WTC11 (cell line): ENCODE measurements at regions not wholly inside any gene's neighbourhood (a gene's known extent, or its start where the extent isn't known, plus 50 kb on each side); places are given as distances from the start of the nearest gene placed in this dataset.

Experiments
- CBFB ChIP-seq: sonication (generic); formaldehyde crosslinking; IDR thresholded peaks from 2 replicates; pipeline ENCODE4 v1.8.1; 2022; ENCODE audit warnings: mild to moderate bottlenecking, low read depth, missing genetic modification reagents
- ELF4 ChIP-seq: sonication (generic); formaldehyde crosslinking; IDR thresholded peaks from 2 replicates; pipeline ENCODE4 v1.8.1; 2022; ENCODE audit warnings: low read depth, mild to moderate bottlenecking, moderate library complexity, missing genetic modification reagents
- FOXJ3 ChIP-seq: sonication (generic); formaldehyde crosslinking; IDR thresholded peaks from 2 replicates; pipeline ENCODE4 v1.9.0; 2021; ENCODE audit warnings: missing genetic modification reagents, mild to moderate bottlenecking, borderline replicate concordance
- NR3C1 ChIP-seq: sonication (generic); formaldehyde crosslinking; conservative IDR thresholded peaks from 2 replicates; pipeline ENCODE4 v1.8.1; 2023; ENCODE audit warnings: low read depth, mild to moderate bottlenecking, missing genetic modification reagents
- RELA ChIP-seq: sonication (generic); formaldehyde crosslinking; IDR thresholded peaks from 2 replicates; pipeline ENCODE4 v1.8.1; 2022; ENCODE audit warnings: missing genetic modification reagents, mild to moderate bottlenecking, borderline replicate concordance
- SP1 ChIP-seq: sonication (generic); formaldehyde crosslinking; conservative IDR thresholded peaks from 2 replicates; pipeline ENCODE4 v1.8.1; 2022; ENCODE audit warnings: missing genetic modification reagents
- TF ChIP-seq, protein P1 (sequence below): fragments of 200-600 bp; IDR thresholded peaks from 2 replicates; pipeline ENCODE4 v1.8.0; 2022; ENCODE audit warnings: antibody characterized with exemption
- TF ChIP-seq, protein P2 (sequence below): fragments of 250-450 bp; sonication (Bioruptor Pico); IDR thresholded peaks from 2 replicates; pipeline ENCODE4 v1.9.0; 2021; ENCODE audit warnings: moderate library complexity, mild to moderate bottlenecking, inconsistent platforms, borderline replicate concordance
- TF ChIP-seq, protein P3 (sequence below): sonication (generic); formaldehyde crosslinking; IDR thresholded peaks from 2 replicates; pipeline ENCODE4 v1.8.1; 2023; ENCODE audit warnings: mild to moderate bottlenecking, missing genetic modification reagents
- TF ChIP-seq, protein P4 (sequence below): sonication (generic); formaldehyde crosslinking; IDR thresholded peaks from 2 replicates; pipeline ENCODE4 v1.8.1; 2022; ENCODE audit warnings: missing genetic modification reagents, borderline replicate concordance
- TF ChIP-seq, protein P5 (sequence below): sonication (generic); formaldehyde crosslinking; IDR thresholded peaks from 2 replicates; pipeline ENCODE4 v1.8.1; 2022; ENCODE audit warnings: low read depth, mild to moderate bottlenecking, moderate library complexity, missing genetic modification reagents, borderline replicate concordance

DNA sequence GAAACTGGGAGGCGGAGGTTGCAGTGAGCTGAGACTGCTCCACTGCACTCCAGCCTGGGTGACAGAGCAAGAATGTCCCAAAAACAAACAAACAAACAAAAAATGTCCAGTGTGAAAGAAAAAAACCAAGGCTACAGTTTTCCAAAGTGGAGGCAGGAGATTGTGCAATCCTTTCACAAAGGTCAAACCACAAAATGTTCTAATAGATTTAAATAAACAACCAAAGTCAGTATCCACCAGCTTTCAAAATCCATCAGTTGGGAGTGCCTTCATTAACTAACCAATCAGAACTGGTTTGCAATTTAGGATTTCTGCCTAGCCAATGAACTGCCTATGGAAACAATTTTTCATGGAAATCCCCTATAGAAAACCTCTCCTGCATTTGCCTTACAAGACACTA is 52.3 kb upstream of the TRIM9 start:
- TF ChIP-seq FOXJ3 (CRISPR knock-in tag) (no peak), RELA (CRISPR knock-in tag) (no peak), CBFB (CRISPR knock-in tag) (no peak), NR3C1 (no peak), SP1 (CRISPR knock-in tag) (no peak), ELF4 (CRISPR knock-in tag) (no peak)
- TF ChIP-seq, protein P1, sequence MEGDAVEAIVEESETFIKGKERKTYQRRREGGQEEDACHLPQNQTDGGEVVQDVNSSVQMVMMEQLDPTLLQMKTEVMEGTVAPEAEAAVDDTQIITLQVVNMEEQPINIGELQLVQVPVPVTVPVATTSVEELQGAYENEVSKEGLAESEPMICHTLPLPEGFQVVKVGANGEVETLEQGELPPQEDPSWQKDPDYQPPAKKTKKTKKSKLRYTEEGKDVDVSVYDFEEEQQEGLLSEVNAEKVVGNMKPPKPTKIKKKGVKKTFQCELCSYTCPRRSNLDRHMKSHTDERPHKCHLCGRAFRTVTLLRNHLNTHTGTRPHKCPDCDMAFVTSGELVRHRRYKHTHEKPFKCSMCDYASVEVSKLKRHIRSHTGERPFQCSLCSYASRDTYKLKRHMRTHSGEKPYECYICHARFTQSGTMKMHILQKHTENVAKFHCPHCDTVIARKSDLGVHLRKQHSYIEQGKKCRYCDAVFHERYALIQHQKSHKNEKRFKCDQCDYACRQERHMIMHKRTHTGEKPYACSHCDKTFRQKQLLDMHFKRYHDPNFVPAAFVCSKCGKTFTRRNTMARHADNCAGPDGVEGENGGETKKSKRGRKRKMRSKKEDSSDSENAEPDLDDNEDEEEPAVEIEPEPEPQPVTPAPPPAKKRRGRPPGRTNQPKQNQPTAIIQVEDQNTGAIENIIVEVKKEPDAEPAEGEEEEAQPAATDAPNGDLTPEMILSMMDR, result no peak
- TF ChIP-seq, protein P2, sequence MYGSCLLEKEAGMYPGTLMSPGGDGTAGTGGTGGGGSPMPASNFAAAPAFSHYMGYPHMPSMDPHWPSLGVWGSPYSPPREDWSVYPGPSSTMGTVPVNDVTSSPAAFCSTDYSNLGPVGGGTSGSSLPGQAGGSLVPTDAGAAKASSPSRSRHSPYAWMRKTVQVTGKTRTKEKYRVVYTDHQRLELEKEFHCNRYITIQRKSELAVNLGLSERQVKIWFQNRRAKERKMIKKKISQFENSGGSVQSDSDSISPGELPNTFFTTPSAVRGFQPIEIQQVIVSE, result no peak
- TF ChIP-seq, protein P3, sequence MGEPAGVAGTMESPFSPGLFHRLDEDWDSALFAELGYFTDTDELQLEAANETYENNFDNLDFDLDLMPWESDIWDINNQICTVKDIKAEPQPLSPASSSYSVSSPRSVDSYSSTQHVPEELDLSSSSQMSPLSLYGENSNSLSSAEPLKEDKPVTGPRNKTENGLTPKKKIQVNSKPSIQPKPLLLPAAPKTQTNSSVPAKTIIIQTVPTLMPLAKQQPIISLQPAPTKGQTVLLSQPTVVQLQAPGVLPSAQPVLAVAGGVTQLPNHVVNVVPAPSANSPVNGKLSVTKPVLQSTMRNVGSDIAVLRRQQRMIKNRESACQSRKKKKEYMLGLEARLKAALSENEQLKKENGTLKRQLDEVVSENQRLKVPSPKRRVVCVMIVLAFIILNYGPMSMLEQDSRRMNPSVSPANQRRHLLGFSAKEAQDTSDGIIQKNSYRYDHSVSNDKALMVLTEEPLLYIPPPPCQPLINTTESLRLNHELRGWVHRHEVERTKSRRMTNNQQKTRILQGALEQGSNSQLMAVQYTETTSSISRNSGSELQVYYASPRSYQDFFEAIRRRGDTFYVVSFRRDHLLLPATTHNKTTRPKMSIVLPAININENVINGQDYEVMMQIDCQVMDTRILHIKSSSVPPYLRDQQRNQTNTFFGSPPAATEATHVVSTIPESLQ, result no peak
- TF ChIP-seq, protein P4, sequence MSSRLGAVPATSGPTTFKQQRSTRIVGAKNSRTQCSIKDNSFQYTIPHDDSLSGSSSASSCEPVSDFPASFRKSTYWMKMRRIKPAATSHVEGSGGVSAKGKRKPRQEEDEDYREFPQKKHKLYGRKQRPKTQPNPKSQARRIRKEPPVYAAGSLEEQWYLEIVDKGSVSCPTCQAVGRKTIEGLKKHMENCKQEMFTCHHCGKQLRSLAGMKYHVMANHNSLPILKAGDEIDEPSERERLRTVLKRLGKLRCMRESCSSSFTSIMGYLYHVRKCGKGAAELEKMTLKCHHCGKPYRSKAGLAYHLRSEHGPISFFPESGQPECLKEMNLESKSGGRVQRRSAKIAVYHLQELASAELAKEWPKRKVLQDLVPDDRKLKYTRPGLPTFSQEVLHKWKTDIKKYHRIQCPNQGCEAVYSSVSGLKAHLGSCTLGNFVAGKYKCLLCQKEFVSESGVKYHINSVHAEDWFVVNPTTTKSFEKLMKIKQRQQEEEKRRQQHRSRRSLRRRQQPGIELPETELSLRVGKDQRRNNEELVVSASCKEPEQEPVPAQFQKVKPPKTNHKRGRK (CRISPR knock-in tag), result no peak
- TF ChIP-seq, protein P5, sequence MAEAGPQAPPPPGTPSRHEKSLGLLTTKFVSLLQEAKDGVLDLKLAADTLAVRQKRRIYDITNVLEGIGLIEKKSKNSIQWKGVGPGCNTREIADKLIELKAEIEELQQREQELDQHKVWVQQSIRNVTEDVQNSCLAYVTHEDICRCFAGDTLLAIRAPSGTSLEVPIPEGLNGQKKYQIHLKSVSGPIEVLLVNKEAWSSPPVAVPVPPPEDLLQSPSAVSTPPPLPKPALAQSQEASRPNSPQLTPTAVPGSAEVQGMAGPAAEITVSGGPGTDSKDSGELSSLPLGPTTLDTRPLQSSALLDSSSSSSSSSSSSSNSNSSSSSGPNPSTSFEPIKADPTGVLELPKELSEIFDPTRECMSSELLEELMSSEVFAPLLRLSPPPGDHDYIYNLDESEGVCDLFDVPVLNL (CRISPR knock-in tag), result no peak
